ENCODE measurements at regions not wholly inside any gene's neighbourhood (a gene's known extent, or its start where the extent isn't known, plus 50 kb on each side); places are given as distances from the start of the nearest gene placed in this dataset.

- TF ChIP-seq CTCF (IDR thresholded peaks at IDR 0.05) (no peak), POLR2A (IDR thresholded peaks at IDR 0.05) (no peak)
Measured at GRCh38 chr13:109592770-109593169, 193.6 kb downstream of the IRS2 start.
